Esophagus mucosa (tissue), 1 donor: ENCODE measurements at regions not wholly inside any gene's neighbourhood (a gene's known extent, or its start where the extent isn't known, plus 50 kb on each side); places are given as distances from the start of the nearest gene placed in this dataset.
A peak's percentile ranks its signal among the peaks of the same experiment; 100 is the strongest.

Experiments used
- ATAC-seq: fragments of 200-7000 bp; cut with Tn5 transposase; one replicate; pipeline ENCODE4 v1.9.1; 2020
- donor health status: DM: yes; HTN: yes; CAD: no.

- no peak for ATAC-seq
These were observed 105.7 kb upstream of the PTCHD1 start for GRCh38 chrX:23228950-23229448.

GRCh38 chrX:23235051-23235450, 99.6 kb upstream of the PTCHD1 start:
- no peak for ATAC-seq

DNA sequence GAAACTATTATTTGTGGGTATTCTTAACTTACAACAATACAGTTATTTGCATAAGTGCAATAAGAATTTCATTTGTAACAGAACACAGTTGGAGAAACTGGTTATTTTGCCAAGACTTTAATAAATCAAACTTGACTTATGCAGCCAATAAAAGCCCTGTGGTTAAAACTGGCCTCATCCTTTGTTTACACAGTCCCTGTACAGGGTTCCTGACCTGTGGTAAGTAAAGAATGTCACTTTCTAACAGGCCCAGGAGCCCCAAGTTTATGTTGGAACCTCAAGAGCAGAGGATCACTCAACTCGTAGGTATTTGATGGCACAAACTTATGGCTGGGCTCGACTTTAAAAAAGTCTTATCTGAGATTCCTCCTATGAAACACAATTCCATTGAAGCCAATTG, 88.6 kb upstream of the PTCHD1 start:
- ATAC-seq: no peak

DNA sequence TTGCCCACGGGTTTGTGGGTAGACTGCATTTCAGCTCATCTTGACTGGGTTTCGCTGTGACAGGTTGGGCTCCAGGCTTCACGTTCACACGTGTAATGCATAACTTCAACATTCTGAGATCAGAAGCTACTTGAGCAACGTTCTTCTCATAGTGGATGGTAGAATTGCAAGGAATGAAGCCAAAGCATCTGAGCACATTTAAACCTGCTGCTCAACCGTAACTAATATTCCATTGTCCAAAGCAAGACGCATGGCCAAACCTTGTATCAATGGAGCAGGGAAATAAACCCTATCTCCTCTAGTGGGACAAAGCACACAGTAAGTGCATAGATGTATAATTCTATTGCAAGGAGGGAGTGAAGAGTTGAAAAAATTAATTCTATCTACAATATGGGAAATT, 86.5 kb upstream of the PTCHD1 start:
- ATAC-seq: no peak

- no peak for ATAC-seq
These were observed 83.6 kb upstream of the PTCHD1 start for GRCh38 chrX:23251043-23251442.

- ATAC-seq: no peak
These were observed 70.8 kb upstream of the PTCHD1 start for GRCh38 chrX:23263892-23264291.

DNA sequence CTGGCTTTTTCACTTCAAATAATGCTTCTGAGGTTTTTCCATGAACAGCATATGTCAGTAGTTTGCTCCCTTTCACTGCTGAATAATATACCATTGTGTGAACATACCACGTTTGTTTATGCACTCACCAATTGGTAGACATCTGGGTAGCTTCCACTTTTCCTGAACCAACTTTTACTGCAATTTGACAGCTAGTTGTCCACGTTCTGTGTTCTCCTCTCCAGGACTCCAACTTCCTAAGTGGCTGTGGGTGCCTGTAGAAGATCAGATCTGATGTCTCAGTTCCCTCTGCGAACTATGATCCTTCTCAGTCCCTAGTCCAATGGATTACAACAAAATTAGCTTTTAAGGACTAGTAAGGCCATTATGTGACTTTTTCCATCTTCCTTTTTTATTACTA, 64.7 kb upstream of the PTCHD1 start:
- no peak for ATAC-seq

- ATAC-seq: no peak
These were observed 63.6 kb upstream of the PTCHD1 start for GRCh38 chrX:23271026-23271425.

DNA sequence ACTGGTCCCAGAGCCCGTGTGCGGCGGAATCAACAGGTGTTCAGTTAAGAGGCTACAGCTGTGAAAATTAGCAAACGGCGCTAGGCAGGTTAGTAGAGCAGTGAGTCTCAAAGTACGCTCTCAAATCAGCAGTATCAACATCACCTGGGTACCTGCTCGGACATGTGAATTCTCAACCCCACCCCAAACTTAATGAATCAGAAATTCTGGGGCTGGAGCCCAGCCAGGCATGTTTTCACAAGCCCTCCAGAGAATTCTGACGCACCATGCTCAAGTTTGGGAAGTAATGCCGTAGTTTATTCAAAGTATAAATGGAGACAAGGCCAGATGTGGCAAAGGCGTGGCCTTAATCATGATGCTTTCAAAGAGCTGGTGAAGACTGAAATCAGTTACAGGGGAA, 58.2 kb upstream of the PTCHD1 start:
- ATAC-seq: peak; percentile 93
